Upper lobe of left lung (tissue), 4 donors: ENCODE measurements at regions not wholly inside any gene's neighbourhood (a gene's known extent, or its start where the extent isn't known, plus 50 kb on each side); places are given as distances from the start of the nearest gene placed in this dataset.

ENCODE experiments used
- CTCF ChIP-seq, 6 experiments: fragments of 450-650 bp in 4 of 6; fragments of 200-600 bp in 2 of 6; sonication (generic) in 2 of 6; IDR thresholded peaks; one replicate each; pipeline ENCODE4 v1.5.1; 2016 to 2019; ENCODE audit warnings: antibody characterized with exemption in 6 of 6
- EP300 ChIP-seq, 4 donors: sonication (generic); formaldehyde crosslinking; IDR thresholded peaks; one replicate each; pipeline ENCODE4 v1.5.1; 2017; ENCODE audit warnings: antibody characterized with exemption in 4 of 4, control low read depth in 2 of 4
- POLR2A ChIP-seq, 4 donors: fragments of 450-650 bp; IDR thresholded peaks; one replicate each; pipeline ENCODE4 v1.5.1; 2016 to 2017; ENCODE audit warnings: antibody characterized with exemption in 4 of 4, mild to moderate bottlenecking in 2 of 4

- TF ChIP-seq CTCF (IDR thresholded peaks at IDR 0.05) = no peak
- no peak for TF ChIP-seq POLR2A (IDR thresholded peaks at IDR 0.05)
- TF ChIP-seq EP300 (IDR thresholded peaks at IDR 0.05) = no peak
Observed at GRCh38 chr12:124388038-124388671, 93.3 kb downstream of the RFLNA start.
